Chondrocyte (in vitro differentiated cells): ENCODE measurements at regions not wholly inside any gene's neighbourhood (a gene's known extent, or its start where the extent isn't known, plus 50 kb on each side); places are given as distances from the start of the nearest gene placed in this dataset.
"Not testable (repeated sequence)": the region's sequence is repeated elsewhere in the genome, so short reads cannot be mapped to it uniquely, and the experiment has no call there.

ENCODE experiments used
- DNase-seq: peaks from one replicate; pipeline ENCODE4 v3.0.0; 2021; ENCODE audit warnings: mixed read lengths, low spot score
- H3K27ac Mint-ChIP-seq: one replicate; pipeline ENCODE4 v1.8.0; 2021; ENCODE audit warnings: mild to moderate bottlenecking, moderate library complexity, mixed read lengths; ENCODE audit not compliant: unreplicated experiment
- H3K27me3 Mint-ChIP-seq: 2 replicates; pipeline ENCODE4 v1.8.0; 2021; ENCODE audit warnings: low read depth, mixed read lengths
- H3K36me3 Mint-ChIP-seq: 2 replicates; pipeline ENCODE4 v1.8.0; 2021; ENCODE audit warnings: low read depth, mixed read lengths
- H3K4me1 Mint-ChIP-seq: 2 replicates; pipeline ENCODE4 v1.8.0; 2021; ENCODE audit warnings: low read depth, mild to moderate bottlenecking, mixed read lengths
- H3K4me3 Mint-ChIP-seq: one replicate; pipeline ENCODE4 v1.8.0; 2021; ENCODE audit warnings: mild to moderate bottlenecking, moderate library complexity, mixed read lengths; ENCODE audit not compliant: unreplicated experiment
- H3K9me3 Mint-ChIP-seq: 2 replicates; pipeline ENCODE4 v1.8.0; 2021; ENCODE audit warnings: low read depth, mixed read lengths
- CTCF ChIP-seq: fragments of 200-600 bp; sonication (generic); IDR thresholded peaks from 2 replicates; pipeline ENCODE4 v1.5.0; 2021; ENCODE audit warnings: antibody characterized with exemption, mild to moderate bottlenecking, moderate library complexity

- no peak for TF ChIP-seq CTCF
- Mint-ChIP-seq H3K9me3 (no peaks in the 10 kb centered on the region), H3K36me3 (no peaks in the 10 kb centered on the region), H3K4me3 (peak overlapping the region; percentile 96), H3K4me1 (peaks cover 29% of the 10 kb centered on the region), H3K27ac (peak overlapping the region; percentile 92), H3K27me3 (no peaks in the 10 kb centered on the region)
- DNase-seq: peak; percentile 96
Observed at GRCh38 chr7:65750511-65751344, 122.1 kb upstream of the VKORC1L1 start.

GRCh38 chr7:65754070-65754469, 118.8 kb upstream of the VKORC1L1 start:
- not testable (repeated sequence) for H3K36me3 Mint-ChIP-seq, H3K27me3 Mint-ChIP-seq, H3K9me3 Mint-ChIP-seq, DNase-seq, H3K4me3 Mint-ChIP-seq, H3K27ac Mint-ChIP-seq
- peaks cover 21% of the 10 kb centered on the region for H3K4me1 Mint-ChIP-seq

GRCh38 chr7:65758991-65759390, 113.9 kb upstream of the VKORC1L1 start:
- not testable (repeated sequence) for H3K4me1 Mint-ChIP-seq, H3K27me3 Mint-ChIP-seq
- peaks cover 15% of the 10 kb centered on the region for H3K36me3 Mint-ChIP-seq

GRCh38 chr7:65762712-65763111, 110.2 kb upstream of the VKORC1L1 start:
- not testable (repeated sequence) for H3K4me3 Mint-ChIP-seq, DNase-seq, H3K9me3 Mint-ChIP-seq, H3K4me1 Mint-ChIP-seq, H3K27me3 Mint-ChIP-seq, H3K27ac Mint-ChIP-seq
- peaks cover 13% of the 10 kb centered on the region for H3K36me3 Mint-ChIP-seq

More at GRCh38 chr7:65758991-65759390, 113.9 kb upstream of the VKORC1L1 start:
- H3K27ac Mint-ChIP-seq: peak overlapping the region; percentile 32
- H3K9me3 Mint-ChIP-seq, H3K4me3 Mint-ChIP-seq, DNase-seq: not testable (repeated sequence)

GRCh38 chr7:65763114-65763513, 109.8 kb upstream of the VKORC1L1 start:
- not testable (repeated sequence) for DNase-seq, H3K9me3 Mint-ChIP-seq, H3K4me1 Mint-ChIP-seq, H3K27me3 Mint-ChIP-seq, H3K4me3 Mint-ChIP-seq, H3K27ac Mint-ChIP-seq
- peaks cover 13% of the 10 kb centered on the region for H3K36me3 Mint-ChIP-seq

GRCh38 chr7:65770473-65771225, 102.2 kb upstream of the VKORC1L1 start:
- not testable (repeated sequence) for H3K4me1 Mint-ChIP-seq, H3K9me3 Mint-ChIP-seq, H3K36me3 Mint-ChIP-seq, H3K27me3 Mint-ChIP-seq
- peak; percentile 98 for DNase-seq
- TF ChIP-seq CTCF: peak; percentile 43
- Mint-ChIP-seq H3K27ac (peak overlapping the region; percentile 92), H3K4me3 (peak overlapping the region; percentile 85)

GRCh38 chr7:65771226-65771569, 101.7 kb upstream of the VKORC1L1 start:
- H3K4me1 Mint-ChIP-seq, H3K27me3 Mint-ChIP-seq, H3K36me3 Mint-ChIP-seq, H3K9me3 Mint-ChIP-seq, DNase-seq: not testable (repeated sequence)
- Mint-ChIP-seq H3K27ac (peak overlapping the region; percentile 92), H3K4me3 (peak overlapping the region; percentile 85)

GRCh38 chr7:65776677-65777076, 96.2 kb upstream of the VKORC1L1 start:
- not testable (repeated sequence) for DNase-seq, H3K4me3 Mint-ChIP-seq, H3K4me1 Mint-ChIP-seq, H3K36me3 Mint-ChIP-seq, H3K27me3 Mint-ChIP-seq, H3K9me3 Mint-ChIP-seq, H3K27ac Mint-ChIP-seq

- DNase-seq, H3K27me3 Mint-ChIP-seq: not testable (repeated sequence)
Observed at GRCh38 chr7:65789943-65790342, 82.9 kb upstream of the VKORC1L1 start.

GRCh38 chr7:65791788-65792187, 81.1 kb upstream of the VKORC1L1 start:
- H3K27me3 Mint-ChIP-seq, H3K27ac Mint-ChIP-seq, H3K4me3 Mint-ChIP-seq, H3K36me3 Mint-ChIP-seq, H3K9me3 Mint-ChIP-seq, DNase-seq: not testable (repeated sequence)
- peaks cover 14% of the 10 kb centered on the region for H3K4me1 Mint-ChIP-seq

More at GRCh38 chr7:65789943-65790342, 82.9 kb upstream of the VKORC1L1 start:
- not testable (repeated sequence) for H3K4me1 Mint-ChIP-seq, H3K4me3 Mint-ChIP-seq, H3K27ac Mint-ChIP-seq, H3K9me3 Mint-ChIP-seq, H3K36me3 Mint-ChIP-seq

- H3K9me3 Mint-ChIP-seq, H3K27me3 Mint-ChIP-seq, H3K4me3 Mint-ChIP-seq, DNase-seq, H3K27ac Mint-ChIP-seq, H3K36me3 Mint-ChIP-seq: not testable (repeated sequence)
- peaks cover 14% of the 10 kb centered on the region for H3K4me1 Mint-ChIP-seq
Observed at GRCh38 chr7:65792726-65793125, 80.1 kb upstream of the VKORC1L1 start.
